Glutamatergic neuron (in vitro differentiated cells): ENCODE measurements at regions not wholly inside any gene's neighbourhood (a gene's known extent, or its start where the extent isn't known, plus 50 kb on each side); places are given as distances from the start of the nearest gene placed in this dataset.

Experiments
- DNase-seq: peaks from one replicate; pipeline ENCODE4 v3.0.0; 2022
- H3K27ac Mint-ChIP-seq: one replicate; pipeline ENCODE4 v1.8.0; 2020; ENCODE audit warnings: mild to moderate bottlenecking, mixed read lengths, inconsistent platforms; ENCODE audit not compliant: unreplicated experiment
- H3K27me3 Mint-ChIP-seq: one replicate; pipeline ENCODE4 v1.8.0; 2020; ENCODE audit warnings: mild to moderate bottlenecking, moderate library complexity, mixed read lengths, inconsistent platforms; ENCODE audit not compliant: unreplicated experiment
- H3K36me3 Mint-ChIP-seq: one replicate; pipeline ENCODE4 v1.8.0; 2020; ENCODE audit warnings: mild to moderate bottlenecking, mixed read lengths, inconsistent platforms; ENCODE audit not compliant: unreplicated experiment
- H3K4me1 Mint-ChIP-seq: one replicate; pipeline ENCODE4 v1.8.0; 2020; ENCODE audit warnings: mild to moderate bottlenecking, low read depth, mixed read lengths, inconsistent platforms; ENCODE audit not compliant: unreplicated experiment
- H3K4me3 Mint-ChIP-seq: one replicate; pipeline ENCODE4 v1.8.0; 2020; ENCODE audit warnings: mild to moderate bottlenecking, mixed read lengths, inconsistent platforms; ENCODE audit not compliant: unreplicated experiment
- H3K9me3 Mint-ChIP-seq: one replicate; pipeline ENCODE4 v1.8.0; 2020; ENCODE audit warnings: mild to moderate bottlenecking, moderate library complexity, mixed read lengths, inconsistent platforms; ENCODE audit not compliant: unreplicated experiment
- TF ChIP-seq, protein P1 (sequence below): fragments of 200-600 bp; sonication (generic); IDR thresholded peaks from one replicate; pipeline ENCODE4 v1.5.0; 2021; ENCODE audit not compliant: partially characterized antibody, unreplicated experiment

DNA sequence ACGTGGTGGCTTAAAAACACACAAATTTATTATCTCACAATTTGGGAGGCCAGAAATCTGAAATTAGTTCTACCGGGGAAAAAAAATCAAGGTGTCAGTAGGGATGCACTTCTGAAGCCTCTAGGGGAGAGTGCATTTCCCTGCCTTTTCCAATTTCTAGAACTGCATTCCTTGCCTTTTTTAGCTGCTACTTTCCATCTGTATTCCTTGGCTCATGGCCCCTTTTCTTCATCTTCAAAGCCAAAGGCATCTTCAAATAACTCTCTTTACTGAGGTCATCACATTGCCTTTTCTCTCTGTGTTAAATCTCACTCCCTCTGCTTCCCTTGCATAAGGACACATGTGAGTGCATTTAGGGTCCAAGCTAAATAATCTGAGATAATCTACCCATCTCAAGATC lies 69.5 kb upstream of the NEO1 start:
- Mint-ChIP-seq H3K4me3 (no peak overlapping the region), H3K27me3 (no peaks in the 10 kb centered on the region), H3K9me3 (peaks cover 2% of the 10 kb centered on the region), H3K36me3 (peaks cover 9% of the 10 kb centered on the region), H3K4me1 (no peaks in the 10 kb centered on the region), H3K27ac (no peak overlapping the region)
- no peak for DNase-seq
- TF ChIP-seq, protein P1, sequence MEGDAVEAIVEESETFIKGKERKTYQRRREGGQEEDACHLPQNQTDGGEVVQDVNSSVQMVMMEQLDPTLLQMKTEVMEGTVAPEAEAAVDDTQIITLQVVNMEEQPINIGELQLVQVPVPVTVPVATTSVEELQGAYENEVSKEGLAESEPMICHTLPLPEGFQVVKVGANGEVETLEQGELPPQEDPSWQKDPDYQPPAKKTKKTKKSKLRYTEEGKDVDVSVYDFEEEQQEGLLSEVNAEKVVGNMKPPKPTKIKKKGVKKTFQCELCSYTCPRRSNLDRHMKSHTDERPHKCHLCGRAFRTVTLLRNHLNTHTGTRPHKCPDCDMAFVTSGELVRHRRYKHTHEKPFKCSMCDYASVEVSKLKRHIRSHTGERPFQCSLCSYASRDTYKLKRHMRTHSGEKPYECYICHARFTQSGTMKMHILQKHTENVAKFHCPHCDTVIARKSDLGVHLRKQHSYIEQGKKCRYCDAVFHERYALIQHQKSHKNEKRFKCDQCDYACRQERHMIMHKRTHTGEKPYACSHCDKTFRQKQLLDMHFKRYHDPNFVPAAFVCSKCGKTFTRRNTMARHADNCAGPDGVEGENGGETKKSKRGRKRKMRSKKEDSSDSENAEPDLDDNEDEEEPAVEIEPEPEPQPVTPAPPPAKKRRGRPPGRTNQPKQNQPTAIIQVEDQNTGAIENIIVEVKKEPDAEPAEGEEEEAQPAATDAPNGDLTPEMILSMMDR = no peak

DNA sequence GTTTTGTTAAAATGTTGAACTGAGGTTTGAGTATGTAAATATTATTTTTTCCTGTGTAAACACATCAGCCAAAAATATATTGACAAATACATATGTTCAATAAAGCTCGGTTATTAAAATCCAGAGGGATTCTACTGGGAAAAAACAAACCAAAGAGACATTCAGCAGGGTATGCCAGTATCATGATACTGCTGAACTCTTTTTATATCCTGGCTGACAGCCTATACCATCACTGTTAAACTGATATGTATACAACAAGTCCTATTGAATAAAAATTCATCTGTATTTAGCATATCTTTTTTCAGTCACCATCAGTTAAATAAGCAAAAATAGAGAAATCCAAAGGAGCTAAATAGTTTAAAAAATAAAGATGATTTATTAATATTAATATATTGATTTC lies 71.6 kb upstream of the NEO1 start:
- peaks cover 2% of the 10 kb centered on the region for H3K36me3 Mint-ChIP-seq
- H3K27ac Mint-ChIP-seq = no peak overlapping the region
- no peak for DNase-seq
- TF ChIP-seq, protein P1 = no peak
- no peaks in the 10 kb centered on the region for H3K27me3 Mint-ChIP-seq
- H3K9me3 Mint-ChIP-seq = peaks cover 2% of the 10 kb centered on the region
- H3K4me1 Mint-ChIP-seq = no peaks in the 10 kb centered on the region
- H3K4me3 Mint-ChIP-seq = no peak overlapping the region

DNA sequence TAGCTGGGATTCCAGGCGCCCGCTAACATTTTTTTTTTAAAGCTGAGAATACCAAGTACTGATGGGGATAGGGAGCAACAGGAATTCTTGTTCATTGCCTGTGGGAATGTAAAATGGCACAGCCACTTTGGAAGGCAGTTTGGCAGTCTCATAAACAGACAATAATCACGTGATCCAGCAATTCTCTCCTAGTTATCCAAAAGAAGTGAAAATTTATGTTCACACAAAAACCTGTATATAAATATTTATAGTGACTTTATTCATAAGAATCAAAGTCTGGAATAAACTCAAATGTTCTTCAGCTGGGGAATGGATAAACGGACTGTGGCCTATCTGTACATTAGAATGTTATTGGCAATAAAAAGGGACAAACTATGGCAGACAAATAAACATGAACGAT lies 72.5 kb upstream of the NEO1 start:
- DNase-seq = no peak
- no peaks in the 10 kb centered on the region for H3K4me1 Mint-ChIP-seq
- no peaks in the 10 kb centered on the region for H3K27me3 Mint-ChIP-seq
- H3K36me3 Mint-ChIP-seq = no peaks in the 10 kb centered on the region
- TF ChIP-seq, protein P1 = no peak
- H3K9me3 Mint-ChIP-seq = peaks cover 2% of the 10 kb centered on the region
- H3K27ac Mint-ChIP-seq = no peak overlapping the region
- no peak overlapping the region for H3K4me3 Mint-ChIP-seq

DNA sequence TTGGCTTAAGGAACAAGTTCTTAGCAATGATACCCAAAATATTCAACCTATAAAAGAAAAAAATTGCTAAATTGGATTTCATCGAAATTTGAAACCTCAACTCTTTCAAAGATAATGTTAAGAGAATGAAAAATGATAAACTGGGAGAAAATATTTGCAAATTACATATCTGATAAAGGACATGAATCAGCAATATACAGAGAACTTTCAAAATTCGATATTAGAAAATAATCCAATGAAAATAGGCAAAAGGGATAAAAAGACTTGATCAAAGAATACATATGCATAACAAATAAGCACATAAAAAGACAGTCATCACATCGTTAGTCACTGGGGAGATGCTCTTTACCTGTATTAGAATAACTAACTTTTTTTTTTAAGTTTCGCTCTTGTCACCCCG lies 73.0 kb upstream of the NEO1 start:
- TF ChIP-seq, protein P1 = no peak
- no peaks in the 10 kb centered on the region for H3K27me3 Mint-ChIP-seq
- H3K4me3 Mint-ChIP-seq = no peak overlapping the region
- no peak for DNase-seq
- H3K27ac Mint-ChIP-seq = no peak overlapping the region
- no peaks in the 10 kb centered on the region for H3K9me3 Mint-ChIP-seq
- no peaks in the 10 kb centered on the region for H3K4me1 Mint-ChIP-seq
- no peaks in the 10 kb centered on the region for H3K36me3 Mint-ChIP-seq

DNA sequence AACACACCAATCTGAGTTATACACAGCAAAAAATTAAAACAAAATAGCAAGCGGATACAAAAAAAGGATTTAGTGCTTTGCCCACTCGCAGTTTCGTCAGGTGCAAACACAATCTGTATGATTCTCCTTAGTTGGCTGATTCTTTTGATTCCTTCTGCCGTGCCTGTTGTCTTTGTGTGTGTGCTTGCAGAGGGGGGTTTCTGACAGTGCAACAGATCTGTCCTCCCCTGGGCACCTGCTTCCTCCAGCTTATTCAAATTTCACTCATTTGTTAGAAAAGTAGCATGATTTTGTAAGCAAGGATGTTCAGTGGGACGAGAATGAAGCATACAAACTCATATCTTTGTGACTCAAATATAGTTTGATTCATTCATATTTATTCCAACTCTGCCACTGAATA lies 74.0 kb upstream of the NEO1 start:
- Mint-ChIP-seq H3K9me3 (no peaks in the 10 kb centered on the region), H3K27ac (peak overlapping the region; percentile 49), H3K36me3 (no peaks in the 10 kb centered on the region), H3K27me3 (no peaks in the 10 kb centered on the region), H3K4me1 (no peaks in the 10 kb centered on the region), H3K4me3 (no peak overlapping the region)
- no peak for DNase-seq
- TF ChIP-seq, protein P1 = no peak
